SK-N-SH (cell line): ENCODE measurements at regions not wholly inside any gene's neighbourhood (a gene's known extent, or its start where the extent isn't known, plus 50 kb on each side); places are given as distances from the start of the nearest gene placed in this dataset.

Experiments
- CTCF ChIA-PET: fragments of 300-600, 350-600 bp; formaldehyde crosslinking; extraction: SDS; loops from one replicate; lab custom pipeline; 2021; lab: Yijun Ruan, JAX
- POLR2A ChIA-PET: fragments of 350-600 bp; sonication (Branson Sonifier 250); formaldehyde crosslinking; extraction: SDS; loops from one replicate; lab custom pipeline; 2020; ENCODE audit warnings: antibody characterized with exemption, inconsistent platforms; lab: Yijun Ruan, JAX
- DNase-seq: peaks from one replicate; pipeline ENCODE4 v3.0.0; 2012
- H2AFZ ChIP-seq: fragments of 200-600 bp; sonication (generic); 2 replicates; pipeline ENCODE4 v1.8.1; 2016; ENCODE audit warnings: antibody characterized with exemption, mild to moderate bottlenecking, low read depth
- H3F3A ChIP-seq: fragments of 200-600 bp; sonication (generic); replicated peaks from 2 replicates; pipeline ENCODE3; 2016; ENCODE audit warnings: antibody characterized with exemption, mild to moderate bottlenecking; ENCODE audit not compliant: insufficient read depth
- H3K27ac ChIP-seq, 2 experiments: fragments of 200-500 bp in 1 of 2; fragments of 200-600 bp in 1 of 2; sonication (Bioruptor generic) in 1 of 2; sonication (generic), shearing (Covaris generic) in 1 of 2; 2 replicates each; pipeline versions ENCODE4 v1.5.1 to v1.6.1; 2014 to 2016; ENCODE audit warnings: low read depth in 2 of 2, inconsistent platforms in 1 of 2, low read length in 1 of 2, mild to moderate bottlenecking in 1 of 2, mixed read lengths in 1 of 2
- H3K27me3 ChIP-seq: fragments of 200-600 bp; sonication (generic), shearing (Covaris generic); 2 replicates; pipeline ENCODE4 v1.6.1; 2016; ENCODE audit warnings: mixed run types; ENCODE audit not compliant: insufficient read depth
- H3K36me3 ChIP-seq, 2 experiments: fragments of 200-500 bp in 1 of 2; fragments of 200-600 bp in 1 of 2; sonication (Bioruptor generic) in 1 of 2; sonication (generic) in 1 of 2; replicated peaks in 1 of 2; 2 replicates each; pipeline versions ENCODE3 to v1.5.1; 2014 to 2016; ENCODE audit warnings: low read length in 1 of 2, mild to moderate bottlenecking in 1 of 2; ENCODE audit not compliant: insufficient read depth in 2 of 2, control insufficient read depth in 1 of 2
- H3K4me1 ChIP-seq, 2 experiments: fragments of 200-500 bp in 1 of 2; fragments of 200-600 bp in 1 of 2; sonication (Bioruptor generic) in 1 of 2; sonication (generic), shearing (Covaris generic) in 1 of 2; 2 replicates each; pipeline versions ENCODE4 v1.5.1 to v1.6.1; 2014 to 2016; ENCODE audit warnings: low read depth in 1 of 2, low read length in 1 of 2, mixed run types in 1 of 2; ENCODE audit not compliant: insufficient read depth in 2 of 2, control insufficient read depth in 1 of 2
- H3K4me2 ChIP-seq: fragments of 200-600 bp; sonication (generic), shearing (Covaris generic); 2 replicates; pipeline ENCODE4 v1.6.1; 2017; ENCODE audit warnings: mixed run types
- H3K4me3 ChIP-seq, 2 experiments: fragments of 200-500 bp in 1 of 2; fragments of 200-600 bp in 1 of 2; sonication (Bioruptor generic) in 1 of 2; sonication (generic), shearing (Covaris generic) in 1 of 2; 2 replicates each; pipeline versions ENCODE4 v1.5.1 to v1.8.1; 2014 to 2016; ENCODE audit warnings: low read depth in 2 of 2, inconsistent platforms in 1 of 2, low read length in 1 of 2, mild to moderate bottlenecking in 1 of 2, mixed read lengths in 1 of 2, moderate library complexity in 1 of 2
- H3K79me2 ChIP-seq: fragments of 200-600 bp; sonication (generic); 2 replicates; pipeline ENCODE4 v1.8.1; 2017; ENCODE audit warnings: mild to moderate bottlenecking; ENCODE audit not compliant: insufficient read depth
- H3K9ac ChIP-seq: fragments of 200-600 bp; sonication (generic); 2 replicates; pipeline ENCODE4 v1.6.1; 2017; ENCODE audit warnings: mixed run types
- H3K9me2 ChIP-seq: fragments of 200-600 bp; sonication (generic); 2 replicates; pipeline ENCODE4 v1.6.1; 2017; ENCODE audit warnings: mixed run types
- H3K9me3 ChIP-seq: fragments of 200-600 bp; sonication (generic); 2 replicates; pipeline ENCODE4 v1.6.1; 2017; ENCODE audit warnings: mixed run types, mild to moderate bottlenecking, moderate library complexity
- H4K20me1 ChIP-seq: fragments of 200-600 bp; sonication (generic); 2 replicates; pipeline ENCODE4 v1.6.1; 2017; ENCODE audit warnings: mild to moderate bottlenecking, mixed run types; ENCODE audit not compliant: insufficient read depth
- CHD2 ChIP-seq: fragments of 150-350 bp; IDR thresholded peaks from 2 replicates; pipeline ENCODE4 v1.6.1; 2018; ENCODE audit warnings: low read length; ENCODE audit not compliant: partially characterized antibody
- EZH2phosphoT487 ChIP-seq: fragments of 200-600 bp; sonication (generic); IDR thresholded peaks from 2 replicates; pipeline ENCODE4 v1.6.1; 2017; ENCODE audit warnings: low read depth, mixed run types, mild to moderate bottlenecking, antibody characterized with exemption, moderate library complexity, borderline replicate concordance
- FOSL2 ChIP-seq: IDR thresholded peaks from 2 replicates; pipeline ENCODE4 v1.4.0; 2012; ENCODE audit warnings: low read depth, mild to moderate bottlenecking, moderate library complexity, borderline replicate concordance
- FOXJ3 ChIP-seq: sonication (generic); formaldehyde crosslinking; IDR thresholded peaks from 2 replicates; pipeline ENCODE4 v1.5.1; 2020; ENCODE audit warnings: mild to moderate bottlenecking, missing genetic modification reagents
- FOXM1 ChIP-seq: IDR thresholded peaks from 2 replicates; pipeline ENCODE4 v1.4.0; 2012; ENCODE audit warnings: low read depth, mild to moderate bottlenecking
- GABPA ChIP-seq: IDR thresholded peaks from 2 replicates; pipeline ENCODE4 v1.4.0; 2012; ENCODE audit warnings: low read depth, mild to moderate bottlenecking
- IRF3 ChIP-seq: fragments of 150-350 bp; IDR thresholded peaks from 2 replicates; pipeline ENCODE4 v1.6.1; 2016; ENCODE audit warnings: mild to moderate bottlenecking, low read depth, low read length
- JUND ChIP-seq: IDR thresholded peaks from 2 replicates; pipeline ENCODE4 v1.4.0; 2012
- MAX ChIP-seq: IDR thresholded peaks from 2 replicates; pipeline ENCODE4 v1.4.0; 2012; ENCODE audit warnings: low read depth
- NFIC ChIP-seq: IDR thresholded peaks from 2 replicates; pipeline ENCODE4 v1.4.0; 2012; ENCODE audit warnings: borderline replicate concordance
- PBX3 ChIP-seq: IDR thresholded peaks from 2 replicates; pipeline ENCODE4; 2012
- POLR2AphosphoS5 ChIP-seq: IDR thresholded peaks from 2 replicates; pipeline ENCODE4 v1.6.1; 2012; ENCODE audit warnings: low read depth, low read length
- REST ChIP-seq: IDR thresholded peaks from 2 replicates; pipeline ENCODE4 v1.6.1; 2012; ENCODE audit warnings: mild to moderate bottlenecking, low read depth, low read length, moderate library complexity
- RFX5 ChIP-seq: IDR thresholded peaks from 2 replicates; pipeline ENCODE4 v1.6.1; 2012; ENCODE audit warnings: mild to moderate bottlenecking, improper control_type of control experiment, low read length
- SIN3A ChIP-seq: IDR thresholded peaks from 2 replicates; pipeline ENCODE4 v1.6.1; 2012; ENCODE audit warnings: low read depth, mild to moderate bottlenecking, low read length, moderate library complexity, borderline replicate concordance
- TCF12 ChIP-seq: IDR thresholded peaks from 2 replicates; pipeline ENCODE4 v1.4.0; 2012
- USF2 ChIP-seq: fragments of 150-350 bp; IDR thresholded peaks from 2 replicates; pipeline ENCODE4 v1.6.1; 2017; ENCODE audit warnings: antibody characterized with exemption, low read length, low read depth, borderline replicate concordance
- WGBS: methylation state at CpG from one replicate; pipeline ENCODE4 v1.1.6; 2017; ENCODE audit warnings: low lambda C conversion rate; 5-methylcytosine and 5-hydroxymethylcytosine counted together

GRCh38 chr16:72602499-72602898 is 430.5 kb upstream of the PMFBP1 start:
- DNase-seq = no peak
- Histone ChIP-seq H3K27me3 (no peaks in the 10 kb centered on the region), H3F3A (no peaks in the 10 kb centered on the region), H3K9ac (no peak overlapping the region), H3K79me2 (no peaks in the 10 kb centered on the region), H2AFZ (no peak overlapping the region), H3K9me2 (no peaks in the 10 kb centered on the region), H3K27ac (no peak overlapping the region), H3K4me1 (no peaks in the 10 kb centered on the region), H3K9me3 (no peaks in the 10 kb centered on the region), H3K4me2 (no peak overlapping the region), H3K36me3 (no peaks in the 10 kb centered on the region)
- POLR2A ChIA-PET = no interaction called here
- 88% methylated on average over 2 of the region's 2 CpGs for WGBS
- CTCF ChIA-PET = no interaction called here
- TF ChIP-seq MAX = no peak
- no peak for TF ChIP-seq EZH2phosphoT487
- TF ChIP-seq PBX3 = no peak
- TF ChIP-seq TCF12 = no peak
- no peak for TF ChIP-seq FOXJ3 (CRISPR knock-in tag)
- TF ChIP-seq, all 33 proteins: peak for 0
- H4K20me1 ChIP-seq = no peaks in the 10 kb centered on the region
- no peak overlapping the region for H3K4me3 ChIP-seq

- H3K27me3 ChIP-seq = no peaks in the 10 kb centered on the region
- no peak overlapping the region for H2AFZ ChIP-seq
- H3K9me2 ChIP-seq = no peaks in the 10 kb centered on the region
- H3F3A ChIP-seq = peaks cover 3% of the 10 kb centered on the region
- no peak for DNase-seq
- no peaks in the 10 kb centered on the region for H3K4me1 ChIP-seq
- ChIA-PET CTCF (interaction anchor here (0.6 kb wide), 1 partner anchor 775 kb away, joined by 3 read pairs; no protein-coding TSS in a partner anchor), POLR2A (no interaction called here)
- H4K20me1 ChIP-seq = no peaks in the 10 kb centered on the region
- no peaks in the 10 kb centered on the region for H3K36me3 ChIP-seq
- H3K4me2 ChIP-seq = no peak overlapping the region
- H3K9me3 ChIP-seq = no peaks in the 10 kb centered on the region
- H3K4me3 ChIP-seq = no peak overlapping the region
- TF ChIP-seq POLR2AphosphoS5 (no peak), RFX5 (no peak), IRF3 (no peak), REST (no peak), CHD2 (no peak), PBX3 (no peak), NFIC (no peak), USF2 (no peak), MAX (no peak), FOXM1 (no peak), SIN3A (no peak), GABPA (no peak), FOSL2 (no peak), JUND (no peak)
- H3K27ac ChIP-seq = no peak overlapping the region
- H3K9ac ChIP-seq = no peak overlapping the region
- no peaks in the 10 kb centered on the region for H3K79me2 ChIP-seq
These were observed 426.7 kb upstream of the PMFBP1 start for GRCh38 chr16:72598696-72599095.
